Body of pancreas (tissue), 4 donors: ENCODE measurements at regions not wholly inside any gene's neighbourhood (a gene's known extent, or its start where the extent isn't known, plus 50 kb on each side); places are given as distances from the start of the nearest gene placed in this dataset.

ENCODE experiments used
- CTCF ChIP-seq, 7 experiments: fragments of 450-650 bp in 4 of 7; fragments of 200-600 bp in 3 of 7; sonication (generic) in 3 of 7; IDR thresholded peaks; one replicate each; pipeline ENCODE4 v1.5.1; 2016 to 2019; ENCODE audit warnings: antibody characterized with exemption in 7 of 7
- POLR2A ChIP-seq, 3 donors: fragments of 450-650 bp; IDR thresholded peaks; one replicate each; pipeline ENCODE4 v1.6.1; 2016; ENCODE audit warnings: antibody characterized with exemption in 3 of 3, mild to moderate bottlenecking in 2 of 3

DNA sequence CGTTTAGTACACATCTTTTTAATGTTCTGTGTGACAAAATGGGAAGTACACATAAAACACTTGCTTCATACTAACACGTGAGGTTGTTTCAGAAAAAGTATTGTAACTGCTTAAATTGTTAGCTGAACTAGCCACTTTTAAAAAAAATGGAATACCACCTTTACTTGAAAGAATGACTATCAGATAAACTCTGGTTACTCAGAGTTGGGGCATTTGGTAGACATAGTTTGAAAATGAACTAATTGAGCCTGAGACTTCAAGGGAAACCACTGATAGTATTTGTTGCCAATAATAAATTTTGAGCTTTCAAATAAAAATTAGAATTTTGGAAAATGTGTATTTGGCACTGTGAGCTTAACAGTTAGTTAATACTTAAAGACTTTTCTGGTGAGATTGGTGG is 103.0 kb upstream of the FBXO11 start:
- TF ChIP-seq CTCF (IDR thresholded peaks at IDR 0.05): no peak
- TF ChIP-seq POLR2A (IDR thresholded peaks at IDR 0.05): no peak
